Liver (tissue), 3 donors: ENCODE measurements at regions not wholly inside any gene's neighbourhood (a gene's known extent, or its start where the extent isn't known, plus 50 kb on each side); places are given as distances from the start of the nearest gene placed in this dataset.

Experiments used
- JUND ChIP-seq, 2 donors: IDR thresholded peaks; 2 replicates each; pipeline ENCODE4 v1.6.1; 2016; ENCODE audit warnings: antibody characterized with exemption in 2 of 2
- TAF1 ChIP-seq: conservative IDR thresholded peaks from 2 replicates; pipeline ENCODE4 v1.6.1; 2016; ENCODE audit warnings: antibody characterized with exemption, mild to moderate bottlenecking
- TF ChIP-seq, protein P1 (sequence below): fragments of 150-350 bp; IDR thresholded peaks from 2 replicates; pipeline ENCODE4 v1.5.1; 2017; ENCODE audit warnings: improper control_type of control experiment, low read depth, low read length; ENCODE audit not compliant: missing input control
- TF ChIP-seq, protein P2 (sequence below): IDR thresholded peaks from 2 replicates; pipeline ENCODE4 v1.6.1; 2016; ENCODE audit warnings: antibody characterized with exemption
- TF ChIP-seq, protein P3 (sequence below): IDR thresholded peaks from 2 replicates; pipeline ENCODE4 v1.6.1; 2016; ENCODE audit warnings: antibody characterized with exemption
- TF ChIP-seq, protein P4 (sequence below): IDR thresholded peaks from 2 replicates; pipeline ENCODE4 v1.6.1; 2016; ENCODE audit warnings: antibody characterized with exemption, mild to moderate bottlenecking
- donor health status: healthy.
- donor health status: healthy.

DNA sequence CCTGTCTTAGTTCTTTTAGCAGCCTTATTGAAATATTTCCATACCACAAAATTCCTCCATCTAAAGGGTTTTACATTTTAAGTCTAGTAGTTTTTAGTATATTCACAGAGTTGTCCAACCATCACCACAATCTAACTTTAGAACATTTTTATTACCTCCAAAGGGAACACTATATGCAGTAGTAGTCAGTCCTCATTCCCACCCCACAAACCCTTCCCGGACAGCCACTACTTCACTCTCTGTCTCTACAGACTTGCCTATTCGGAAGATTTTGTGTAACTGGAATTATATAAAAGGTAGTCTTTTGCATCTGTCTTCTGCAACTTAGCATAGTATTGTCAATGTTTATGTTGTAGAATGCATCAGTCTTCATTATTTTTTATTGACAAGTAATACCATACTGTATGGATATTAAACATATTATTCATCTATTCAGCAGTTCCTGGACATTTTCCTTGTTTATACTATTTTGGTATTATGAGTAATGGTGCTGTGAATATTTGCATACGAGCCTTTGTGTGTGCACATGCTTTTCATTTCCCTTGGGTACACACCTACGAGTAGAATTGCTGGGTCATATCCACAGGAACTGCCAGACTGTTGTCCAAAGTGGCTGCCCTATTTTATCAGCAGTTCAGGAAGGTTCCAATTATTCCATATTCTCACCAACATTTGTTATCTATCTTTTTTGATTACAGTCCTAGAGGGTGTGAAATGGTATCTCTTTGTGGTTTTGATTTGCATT is 60.9 kb upstream of the LANCL2 start:
- TF ChIP-seq, protein P1, sequence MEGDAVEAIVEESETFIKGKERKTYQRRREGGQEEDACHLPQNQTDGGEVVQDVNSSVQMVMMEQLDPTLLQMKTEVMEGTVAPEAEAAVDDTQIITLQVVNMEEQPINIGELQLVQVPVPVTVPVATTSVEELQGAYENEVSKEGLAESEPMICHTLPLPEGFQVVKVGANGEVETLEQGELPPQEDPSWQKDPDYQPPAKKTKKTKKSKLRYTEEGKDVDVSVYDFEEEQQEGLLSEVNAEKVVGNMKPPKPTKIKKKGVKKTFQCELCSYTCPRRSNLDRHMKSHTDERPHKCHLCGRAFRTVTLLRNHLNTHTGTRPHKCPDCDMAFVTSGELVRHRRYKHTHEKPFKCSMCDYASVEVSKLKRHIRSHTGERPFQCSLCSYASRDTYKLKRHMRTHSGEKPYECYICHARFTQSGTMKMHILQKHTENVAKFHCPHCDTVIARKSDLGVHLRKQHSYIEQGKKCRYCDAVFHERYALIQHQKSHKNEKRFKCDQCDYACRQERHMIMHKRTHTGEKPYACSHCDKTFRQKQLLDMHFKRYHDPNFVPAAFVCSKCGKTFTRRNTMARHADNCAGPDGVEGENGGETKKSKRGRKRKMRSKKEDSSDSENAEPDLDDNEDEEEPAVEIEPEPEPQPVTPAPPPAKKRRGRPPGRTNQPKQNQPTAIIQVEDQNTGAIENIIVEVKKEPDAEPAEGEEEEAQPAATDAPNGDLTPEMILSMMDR, result no peak
- TF ChIP-seq, protein P2, sequence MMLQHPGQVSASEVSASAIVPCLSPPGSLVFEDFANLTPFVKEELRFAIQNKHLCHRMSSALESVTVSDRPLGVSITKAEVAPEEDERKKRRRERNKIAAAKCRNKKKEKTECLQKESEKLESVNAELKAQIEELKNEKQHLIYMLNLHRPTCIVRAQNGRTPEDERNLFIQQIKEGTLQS, result no peak
- TF ChIP-seq, protein P3, sequence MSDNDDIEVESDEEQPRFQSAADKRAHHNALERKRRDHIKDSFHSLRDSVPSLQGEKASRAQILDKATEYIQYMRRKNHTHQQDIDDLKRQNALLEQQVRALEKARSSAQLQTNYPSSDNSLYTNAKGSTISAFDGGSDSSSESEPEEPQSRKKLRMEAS, result no peak
- no peak for TF ChIP-seq TAF1
- TF ChIP-seq, protein P4, sequence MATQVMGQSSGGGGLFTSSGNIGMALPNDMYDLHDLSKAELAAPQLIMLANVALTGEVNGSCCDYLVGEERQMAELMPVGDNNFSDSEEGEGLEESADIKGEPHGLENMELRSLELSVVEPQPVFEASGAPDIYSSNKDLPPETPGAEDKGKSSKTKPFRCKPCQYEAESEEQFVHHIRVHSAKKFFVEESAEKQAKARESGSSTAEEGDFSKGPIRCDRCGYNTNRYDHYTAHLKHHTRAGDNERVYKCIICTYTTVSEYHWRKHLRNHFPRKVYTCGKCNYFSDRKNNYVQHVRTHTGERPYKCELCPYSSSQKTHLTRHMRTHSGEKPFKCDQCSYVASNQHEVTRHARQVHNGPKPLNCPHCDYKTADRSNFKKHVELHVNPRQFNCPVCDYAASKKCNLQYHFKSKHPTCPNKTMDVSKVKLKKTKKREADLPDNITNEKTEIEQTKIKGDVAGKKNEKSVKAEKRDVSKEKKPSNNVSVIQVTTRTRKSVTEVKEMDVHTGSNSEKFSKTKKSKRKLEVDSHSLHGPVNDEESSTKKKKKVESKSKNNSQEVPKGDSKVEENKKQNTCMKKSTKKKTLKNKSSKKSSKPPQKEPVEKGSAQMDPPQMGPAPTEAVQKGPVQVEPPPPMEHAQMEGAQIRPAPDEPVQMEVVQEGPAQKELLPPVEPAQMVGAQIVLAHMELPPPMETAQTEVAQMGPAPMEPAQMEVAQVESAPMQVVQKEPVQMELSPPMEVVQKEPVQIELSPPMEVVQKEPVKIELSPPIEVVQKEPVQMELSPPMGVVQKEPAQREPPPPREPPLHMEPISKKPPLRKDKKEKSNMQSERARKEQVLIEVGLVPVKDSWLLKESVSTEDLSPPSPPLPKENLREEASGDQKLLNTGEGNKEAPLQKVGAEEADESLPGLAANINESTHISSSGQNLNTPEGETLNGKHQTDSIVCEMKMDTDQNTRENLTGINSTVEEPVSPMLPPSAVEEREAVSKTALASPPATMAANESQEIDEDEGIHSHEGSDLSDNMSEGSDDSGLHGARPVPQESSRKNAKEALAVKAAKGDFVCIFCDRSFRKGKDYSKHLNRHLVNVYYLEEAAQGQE, result no peak
- no peak for TF ChIP-seq JUND (IDR thresholded peaks at IDR 0.05)
